Vagina (tissue), 2 donors: ENCODE measurements at regions not wholly inside any gene's neighbourhood (a gene's known extent, or its start where the extent isn't known, plus 50 kb on each side); places are given as distances from the start of the nearest gene placed in this dataset.

Source experiments
- CTCF ChIP-seq, 3 experiments: fragments of 450-650 bp in 2 of 3; fragments of 200-600 bp in 1 of 3; sonication (generic) in 1 of 3; IDR thresholded peaks; one replicate each; pipeline ENCODE4 v1.5.1; 2017 to 2019; ENCODE audit warnings: antibody characterized with exemption in 3 of 3, mild to moderate bottlenecking in 2 of 3, moderate library complexity in 2 of 3
- POLR2A ChIP-seq, 2 donors: fragments of 450-650 bp; IDR thresholded peaks; one replicate each; pipeline ENCODE4 v1.6.1; 2017; ENCODE audit warnings: antibody characterized with exemption in 2 of 2, mild to moderate bottlenecking in 2 of 2, moderate library complexity in 2 of 2

GRCh38 chr6:134622382-134623173, 304.7 kb upstream of the SGK1 start:
- no peak for TF ChIP-seq CTCF (IDR thresholded peaks at IDR 0.05)
- no peak for TF ChIP-seq POLR2A (IDR thresholded peaks at IDR 0.05)
